Ishikawa (cell line): ENCODE measurements at regions not wholly inside any gene's neighbourhood (a gene's known extent, or its start where the extent isn't known, plus 50 kb on each side); places are given as distances from the start of the nearest gene placed in this dataset.

Experiments
- CEBPB ChIP-seq: IDR thresholded peaks from 2 replicates; pipeline ENCODE4 v1.6.1; 2012
- CREB1 ChIP-seq: IDR thresholded peaks from 2 replicates; pipeline ENCODE4 v1.6.1; 2012; ENCODE audit warnings: low read depth
- EGR1 ChIP-seq: IDR thresholded peaks from 2 replicates; pipeline ENCODE4 v1.6.1; 2012
- EP300 ChIP-seq: IDR thresholded peaks from 2 replicates; pipeline ENCODE4 v1.6.1; 2012; ENCODE audit warnings: borderline replicate concordance
- FOXM1 ChIP-seq: IDR thresholded peaks from 2 replicates; pipeline ENCODE4 v1.6.1; 2012; ENCODE audit warnings: low read depth, borderline replicate concordance
- NFIC ChIP-seq: IDR thresholded peaks from 2 replicates; pipeline ENCODE4 v1.6.1; 2012
- RAD21 ChIP-seq: IDR thresholded peaks from 2 replicates; pipeline ENCODE4 v1.6.1; 2012; ENCODE audit warnings: low read depth
- REST ChIP-seq: IDR thresholded peaks from 2 replicates; pipeline ENCODE4 v1.6.1; 2012; ENCODE audit warnings: low read depth, mild to moderate bottlenecking
- TAF1 ChIP-seq: IDR thresholded peaks from 2 replicates; pipeline ENCODE4 v1.6.1; 2012; ENCODE audit warnings: low read depth, mild to moderate bottlenecking
- TEAD4 ChIP-seq: IDR thresholded peaks from 2 replicates; pipeline ENCODE4 v1.6.1; 2012
- USF1 ChIP-seq: IDR thresholded peaks from 2 replicates; pipeline ENCODE4 v1.6.1; 2012
- YY1 ChIP-seq: IDR thresholded peaks from 2 replicates; pipeline ENCODE4 v1.6.1; 2012; ENCODE audit warnings: low read depth
- ZBTB7A ChIP-seq: IDR thresholded peaks from 2 replicates; pipeline ENCODE4 v1.6.1; 2012; ENCODE audit warnings: low read depth
- TF ChIP-seq, protein P1 (sequence below): IDR thresholded peaks from 2 replicates; pipeline ENCODE4 v1.6.1; 2012

- TF ChIP-seq NFIC = no peak
- TF ChIP-seq, protein P1, sequence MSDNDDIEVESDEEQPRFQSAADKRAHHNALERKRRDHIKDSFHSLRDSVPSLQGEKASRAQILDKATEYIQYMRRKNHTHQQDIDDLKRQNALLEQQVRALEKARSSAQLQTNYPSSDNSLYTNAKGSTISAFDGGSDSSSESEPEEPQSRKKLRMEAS = no peak
- no peak for TF ChIP-seq REST
- no peak for TF ChIP-seq FOXM1
- no peak for TF ChIP-seq TEAD4
- TF ChIP-seq ZBTB7A = no peak
- TF ChIP-seq RAD21 = no peak
- TF ChIP-seq CEBPB = no peak
- no peak for TF ChIP-seq EP300
- TF ChIP-seq CREB1 = no peak
- TF ChIP-seq TAF1 = no peak
- no peak for TF ChIP-seq EGR1
- no peak for TF ChIP-seq YY1
- TF ChIP-seq USF1 = no peak
Observed at GRCh38 chr7:7014827-7015595, 167.3 kb upstream of the C1GALT1 start.
